ENCODE measurements at regions not wholly inside any gene's neighbourhood (a gene's known extent, or its start where the extent isn't known, plus 50 kb on each side); places are given as distances from the start of the nearest gene placed in this dataset.

- DNase-seq (ENCODE audit: low read depth), result no peak
Observed at GRCh38 chr16:85497622-85498314, 115.4 kb upstream of the GSE1 start.

- no peak for DNase-seq (ENCODE audit: low read depth)
Observed at GRCh38 chr16:85498607-85499006, 114.5 kb upstream of the GSE1 start.

- DNase-seq (ENCODE audit: low read depth), result no peak
Observed at GRCh38 chr16:85500220-85500619, 112.9 kb upstream of the GSE1 start.

- no peak for DNase-seq (ENCODE audit: low read depth)
Observed at GRCh38 chr16:85501900-85502299, 111.2 kb upstream of the GSE1 start.

- no peak for DNase-seq (ENCODE audit: low read depth)
Observed at GRCh38 chr16:85502357-85502756, 110.8 kb upstream of the GSE1 start.

GRCh38 chr16:85503679-85504231 lies 109.4 kb upstream of the GSE1 start:
- no peak for DNase-seq (ENCODE audit: low read depth)

- no peak for DNase-seq (ENCODE audit: low read depth)
Observed at GRCh38 chr16:85504242-85504641, 108.9 kb upstream of the GSE1 start.

GRCh38 chr16:85505794-85506634 lies 107.1 kb upstream of the GSE1 start:
- DNase-seq (ENCODE audit: low read depth), result peak; percentile 22

- no peak for DNase-seq (ENCODE audit: low read depth)
Observed at GRCh38 chr16:85506635-85506911, 106.5 kb upstream of the GSE1 start.

- no peak for DNase-seq (ENCODE audit: low read depth)
Observed at GRCh38 chr16:85507342-85507741, 105.8 kb upstream of the GSE1 start.

GRCh38 chr16:85508388-85508787 lies 104.7 kb upstream of the GSE1 start:
- no peak for DNase-seq (ENCODE audit: low read depth)

- no peak for DNase-seq (ENCODE audit: low read depth)
Observed at GRCh38 chr16:85508993-85509392, 104.1 kb upstream of the GSE1 start.

- DNase-seq (ENCODE audit: low read depth), result no peak
Observed at GRCh38 chr16:85510041-85510659, 103.0 kb upstream of the GSE1 start.

- no peak for DNase-seq (ENCODE audit: low read depth)
Observed at GRCh38 chr16:85511938-85512807, 100.9 kb upstream of the GSE1 start.

GRCh38 chr16:85512808-85513115 lies 100.4 kb upstream of the GSE1 start:
- no peak for DNase-seq (ENCODE audit: low read depth)

- no peak for DNase-seq (ENCODE audit: low read depth)
Observed at GRCh38 chr16:85513180-85513579, 99.9 kb upstream of the GSE1 start.

GRCh38 chr16:85513649-85514048 lies 99.5 kb upstream of the GSE1 start:
- no peak for DNase-seq (ENCODE audit: low read depth)

GRCh38 chr16:85514295-85514597 lies 98.9 kb upstream of the GSE1 start:
- DNase-seq (ENCODE audit: low read depth), result no peak

GRCh38 chr16:85514598-85515318 lies 98.4 kb upstream of the GSE1 start:
- peak; percentile 93 for DNase-seq (ENCODE audit: low read depth)

GRCh38 chr16:85515319-85515745 lies 97.8 kb upstream of the GSE1 start:
- no peak for DNase-seq (ENCODE audit: low read depth)

- no peak for DNase-seq (ENCODE audit: low read depth)
Observed at GRCh38 chr16:85515830-85516397, 97.2 kb upstream of the GSE1 start.

All from fibroblast of the conjunctiva (primary cell).